Erythroblast (primary cell): ENCODE measurements at regions not wholly inside any gene's neighbourhood (a gene's known extent, or its start where the extent isn't known, plus 50 kb on each side); places are given as distances from the start of the nearest gene placed in this dataset.

Source experiments
- GATA1 ChIP-seq: IDR thresholded peaks from 2 replicates; pipeline ENCODE4 v1.6.1; 2011; ENCODE audit warnings: low read depth, mild to moderate bottlenecking, control low read depth, low read length, moderate library complexity
- POLR2A ChIP-seq: IDR thresholded peaks from 2 replicates; pipeline ENCODE4 v1.6.1; 2011; ENCODE audit warnings: mild to moderate bottlenecking, low read length

- TF ChIP-seq POLR2A (no peak), GATA1 (no peak)
Measured at GRCh38 chr7:17472939-17473338, 174.5 kb downstream of the AHR start.
